ENCODE measurements at regions not wholly inside any gene's neighbourhood (a gene's known extent, or its start where the extent isn't known, plus 50 kb on each side); places are given as distances from the start of the nearest gene placed in this dataset.

GRCh38 chr6:132011582-132011981 lies 60.4 kb upstream of the CCN2 start:
- H3K9me3 ChIP-seq (ENCODE audit: low read depth, low read length): no peaks in the 10 kb centered on the region
- H3K27ac ChIP-seq (ENCODE audit: low read depth, low read length): no peak overlapping the region
- no peaks in the 10 kb centered on the region for H3K79me2 ChIP-seq (ENCODE audit: insufficient read depth, low read length)
- H2AFZ ChIP-seq (ENCODE audit: low read length): no peak overlapping the region
- no peak overlapping the region for H3K4me3 ChIP-seq (ENCODE audit: insufficient read depth, low read length)
- no peaks in the 10 kb centered on the region for H3K36me3 ChIP-seq (ENCODE audit: insufficient read depth, low read length)
- H4K20me1 ChIP-seq (ENCODE audit: insufficient read depth, low read length): no peaks in the 10 kb centered on the region
- TF ChIP-seq CTCF (IDR thresholded peaks at IDR 0.05; ENCODE audit: extremely low read depth, low read depth, low read length): no peak
- no peaks in the 10 kb centered on the region for H3K27me3 ChIP-seq (ENCODE audit: insufficient read depth, low read length)
- H3K4me2 ChIP-seq (ENCODE audit: insufficient read depth, low read length): no peak overlapping the region
- peaks cover 11% of the 10 kb centered on the region for H3K4me1 ChIP-seq (ENCODE audit: insufficient read depth, low read length)
- no peak for DNase-seq (ENCODE audit: insufficient read length, low spot score, missing footprints)

GRCh38 chr6:132009175-132009574 lies 58.0 kb upstream of the CCN2 start:
- no peak overlapping the region for H3K27ac ChIP-seq (ENCODE audit: low read depth, low read length)
- no peaks in the 10 kb centered on the region for H3K79me2 ChIP-seq (ENCODE audit: insufficient read depth, low read length)
- no peak overlapping the region for H3K4me2 ChIP-seq (ENCODE audit: insufficient read depth, low read length)
- no peak overlapping the region for H2AFZ ChIP-seq (ENCODE audit: low read length)
- no peak for DNase-seq (ENCODE audit: insufficient read length, low spot score, missing footprints)
- H3K4me1 ChIP-seq (ENCODE audit: insufficient read depth, low read length): peaks cover 11% of the 10 kb centered on the region
- no peaks in the 10 kb centered on the region for H4K20me1 ChIP-seq (ENCODE audit: insufficient read depth, low read length)
- H3K4me3 ChIP-seq (ENCODE audit: insufficient read depth, low read length): no peak overlapping the region
- no peaks in the 10 kb centered on the region for H3K27me3 ChIP-seq (ENCODE audit: insufficient read depth, low read length)
- no peaks in the 10 kb centered on the region for H3K9me3 ChIP-seq (ENCODE audit: low read depth, low read length)
- TF ChIP-seq CTCF (IDR thresholded peaks at IDR 0.05; ENCODE audit: extremely low read depth, low read depth, low read length): no peak
- H3K36me3 ChIP-seq (ENCODE audit: insufficient read depth, low read length): no peaks in the 10 kb centered on the region

GRCh38 chr6:132007474-132008190 lies 56.5 kb upstream of the CCN2 start:
- Histone ChIP-seq H3K4me2 (ENCODE audit: insufficient read depth, low read length) (no peak overlapping the region), H3K36me3 (ENCODE audit: insufficient read depth, low read length) (no peaks in the 10 kb centered on the region), H3K27me3 (ENCODE audit: insufficient read depth, low read length) (no peaks in the 10 kb centered on the region), H3K27ac (ENCODE audit: low read depth, low read length) (no peak overlapping the region), H3K79me2 (ENCODE audit: insufficient read depth, low read length) (no peaks in the 10 kb centered on the region), H2AFZ (ENCODE audit: low read length) (peak overlapping the region; percentile 64), H3K9me3 (ENCODE audit: low read depth, low read length) (peaks cover 2% of the 10 kb centered on the region), H4K20me1 (ENCODE audit: insufficient read depth, low read length) (no peaks in the 10 kb centered on the region), H3K4me1 (ENCODE audit: insufficient read depth, low read length) (peaks cover 11% of the 10 kb centered on the region), H3K4me3 (ENCODE audit: insufficient read depth, low read length) (no peak overlapping the region)
- TF ChIP-seq CTCF (IDR thresholded peaks at IDR 0.05; ENCODE audit: extremely low read depth, low read depth, low read length): no peak
- peak; percentile 52 for DNase-seq (ENCODE audit: insufficient read length, low spot score, missing footprints)

- no peak for TF ChIP-seq CTCF (IDR thresholded peaks at IDR 0.05; ENCODE audit: extremely low read depth, low read depth, low read length)
- H3K27me3 ChIP-seq (ENCODE audit: insufficient read depth, low read length): no peaks in the 10 kb centered on the region
- H3K9me3 ChIP-seq (ENCODE audit: low read depth, low read length): peaks cover 2% of the 10 kb centered on the region
- no peak overlapping the region for H2AFZ ChIP-seq (ENCODE audit: low read length)
- DNase-seq (ENCODE audit: insufficient read length, low spot score, missing footprints): no peak
- H3K4me3 ChIP-seq (ENCODE audit: insufficient read depth, low read length): no peak overlapping the region
- no peak overlapping the region for H3K27ac ChIP-seq (ENCODE audit: low read depth, low read length)
- H3K36me3 ChIP-seq (ENCODE audit: insufficient read depth, low read length): no peaks in the 10 kb centered on the region
- H3K79me2 ChIP-seq (ENCODE audit: insufficient read depth, low read length): no peaks in the 10 kb centered on the region
- no peak overlapping the region for H3K4me2 ChIP-seq (ENCODE audit: insufficient read depth, low read length)
- no peaks in the 10 kb centered on the region for H4K20me1 ChIP-seq (ENCODE audit: insufficient read depth, low read length)
- peaks cover 5% of the 10 kb centered on the region for H3K4me1 ChIP-seq (ENCODE audit: insufficient read depth, low read length)
These were observed 54.0 kb upstream of the CCN2 start for GRCh38 chr6:132005178-132005577.
